HG02798 (cell line): ENCODE measurements at regions not wholly inside any gene's neighbourhood (a gene's known extent, or its start where the extent isn't known, plus 50 kb on each side); places are given as distances from the start of the nearest gene placed in this dataset.

Source experiments
- ATAC-seq: cut with Tn5 transposase; IDR thresholded peaks from one replicate; pipeline ENCODE4 v1.9.1; 2021; ENCODE audit warnings: mild to moderate bottlenecking; ENCODE audit not compliant: unreplicated experiment, poor library complexity

DNA sequence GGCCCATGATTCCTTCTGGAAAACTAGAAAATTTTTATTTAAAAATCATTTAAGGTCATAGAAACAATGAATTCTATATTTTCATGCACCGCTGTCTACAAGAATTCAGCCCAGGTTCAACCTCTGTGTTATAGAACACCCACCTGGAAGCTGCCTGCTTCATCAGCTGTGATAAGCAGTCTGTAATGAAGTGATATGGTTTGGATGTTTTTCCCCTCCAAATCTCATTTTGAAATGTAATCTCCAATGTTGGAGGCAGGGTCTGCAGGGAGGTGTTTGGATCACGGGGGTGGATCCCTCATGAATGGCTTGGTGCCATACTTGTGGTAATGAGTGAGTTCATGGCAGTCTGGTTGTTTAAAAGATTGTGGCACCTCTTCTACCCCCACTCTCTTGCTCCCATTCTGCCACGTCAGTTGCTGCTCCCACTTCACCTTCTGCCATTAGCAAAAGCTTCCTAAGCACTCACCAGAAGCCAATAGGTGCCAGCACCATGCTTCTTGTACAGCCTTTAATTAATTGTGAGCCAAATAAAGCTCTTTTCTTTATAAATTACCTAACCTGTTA is 55.6 kb downstream of the MRPL32 start:
- ATAC-seq: no peak

GRCh38 chr7:42991024-42991423 is 58.8 kb downstream of the MRPL32 start:
- ATAC-seq: no peak

DNA sequence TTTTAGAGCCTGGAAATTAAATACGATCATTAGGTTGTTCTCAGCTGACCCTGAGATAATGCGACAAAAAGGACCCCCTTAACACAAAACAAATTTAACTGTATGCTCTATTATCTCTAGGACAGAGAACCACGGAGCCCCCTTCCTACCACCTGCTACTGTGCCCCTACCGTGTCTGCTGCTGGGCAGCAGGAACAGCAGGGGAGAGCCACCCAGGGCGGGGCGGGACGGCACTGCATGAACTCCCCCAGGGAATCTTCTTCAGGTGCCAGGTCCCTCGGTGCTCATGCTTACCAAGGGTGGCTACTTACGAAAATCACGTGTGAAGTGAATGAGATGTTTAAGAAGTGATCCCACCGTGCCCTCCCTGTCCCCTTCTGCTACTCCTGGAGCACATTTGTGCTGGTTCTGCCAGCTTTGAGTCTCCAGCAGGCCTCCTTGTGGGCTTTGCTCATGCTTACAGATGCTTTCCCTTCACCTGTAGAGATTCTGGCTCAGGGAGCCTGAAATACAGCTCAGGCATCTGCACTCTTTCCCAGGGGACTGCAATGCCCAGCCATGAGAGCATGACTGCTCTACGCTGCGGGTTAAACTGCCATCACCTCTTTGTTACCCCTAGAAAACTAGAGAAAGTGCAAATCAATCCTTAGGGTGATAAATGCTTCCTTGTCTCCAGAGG is 59.9 kb downstream of the MRPL32 start:
- no peak for ATAC-seq

GRCh38 chr7:42993038-42993437 is 60.9 kb downstream of the MRPL32 start:
- no peak for ATAC-seq

- no peak for ATAC-seq
Observed at GRCh38 chr7:42994096-42994495, 61.9 kb downstream of the MRPL32 start.

DNA sequence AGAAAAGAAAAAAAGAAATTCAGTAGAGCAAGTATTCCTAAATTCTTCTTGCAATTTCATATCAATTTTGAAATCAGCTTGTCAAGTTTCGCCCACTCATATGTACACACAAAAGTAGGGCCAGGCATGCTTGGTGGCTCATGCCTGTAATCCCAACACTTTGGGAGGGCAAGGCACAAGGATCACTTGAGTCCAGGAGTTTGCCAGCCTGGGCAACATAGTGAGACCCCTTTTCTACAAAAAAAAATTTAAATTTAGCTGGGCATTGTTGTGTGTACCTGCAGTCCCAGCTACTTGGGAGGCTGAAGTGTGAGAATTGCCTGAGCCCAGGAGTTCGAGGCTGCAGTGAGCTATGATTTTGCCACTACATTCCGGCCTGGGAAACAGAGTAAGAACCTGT is 65.4 kb downstream of the MRPL32 start:
- ATAC-seq: no peak

DNA sequence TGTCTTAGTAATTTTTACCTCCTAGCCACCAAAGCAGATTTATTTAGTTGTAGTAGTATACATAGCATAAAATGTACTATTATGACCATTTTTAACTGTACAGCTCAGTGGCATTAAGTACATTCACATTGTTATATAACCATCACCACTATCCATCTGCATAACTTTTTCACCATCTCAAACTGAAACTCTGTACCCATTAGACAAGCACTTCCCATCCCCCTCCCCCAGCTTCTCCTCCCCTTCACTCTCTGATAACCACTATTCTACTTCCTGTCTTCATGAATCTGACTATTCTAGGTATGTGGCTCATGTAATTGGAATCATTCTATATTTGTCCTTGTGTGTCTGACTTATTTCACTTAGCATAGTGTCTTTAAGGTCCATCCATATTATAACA is 71.9 kb downstream of the MRPL32 start:
- no peak for ATAC-seq

DNA sequence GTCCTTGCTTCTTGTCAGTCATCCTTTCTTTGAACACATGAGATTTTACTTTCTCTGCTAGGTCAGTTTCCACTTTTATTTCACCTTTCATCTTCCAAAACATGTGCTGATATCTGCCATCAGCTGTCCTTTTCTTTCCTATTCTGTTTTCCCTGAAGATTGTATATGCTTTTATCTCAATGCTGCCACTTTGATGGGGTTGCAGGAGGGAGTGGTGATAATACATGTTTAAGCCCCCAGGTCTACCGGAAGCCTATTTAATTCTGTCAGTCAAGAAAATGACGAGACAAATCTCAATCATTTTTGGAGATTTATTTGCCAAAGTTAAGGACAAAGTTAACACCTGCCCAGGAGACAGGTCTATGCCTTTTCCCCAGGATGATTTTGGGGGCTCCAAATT is 73.8 kb downstream of the MRPL32 start:
- no peak for ATAC-seq

GRCh38 chr7:43010061-43010460 is 77.9 kb downstream of the MRPL32 start:
- ATAC-seq: no peak

DNA sequence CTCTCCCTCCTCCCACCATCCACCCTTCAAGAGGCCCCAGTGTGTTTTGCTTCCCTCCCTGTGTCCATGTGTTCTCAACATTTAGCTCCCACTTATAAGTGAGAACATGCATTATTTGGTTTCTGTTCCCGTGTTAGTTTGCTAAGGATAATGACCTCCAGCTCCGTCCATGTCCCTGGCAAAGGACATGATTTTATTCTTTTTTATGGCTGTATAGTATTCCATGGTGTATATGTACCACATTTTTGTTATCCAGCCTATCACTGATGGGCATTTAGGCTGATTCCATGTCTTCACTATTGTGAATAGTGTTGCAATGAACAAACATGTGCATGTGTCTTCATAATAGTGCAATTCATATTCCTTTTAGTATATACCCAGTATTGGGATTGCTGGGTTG is 79.7 kb downstream of the MRPL32 start:
- no peak for ATAC-seq

DNA sequence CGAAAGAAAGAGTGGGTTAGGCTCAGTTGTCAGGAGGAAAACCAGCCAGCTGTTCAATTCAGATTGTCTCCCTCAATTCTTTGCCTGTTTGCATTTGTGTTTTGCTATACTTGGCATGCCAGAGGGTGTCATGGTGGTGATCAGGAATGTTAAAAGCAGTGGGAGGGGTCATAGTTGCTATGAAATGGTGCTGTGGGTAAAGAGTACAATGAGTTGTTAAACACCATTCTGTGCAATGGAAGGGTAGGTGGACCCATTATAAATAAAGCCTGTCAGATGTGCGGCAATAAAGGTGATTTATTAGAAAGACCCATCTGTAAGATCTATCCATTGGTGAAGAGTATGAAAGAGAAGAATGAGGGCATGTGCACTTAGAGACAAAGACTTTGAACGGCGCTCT is 82.2 kb downstream of the MRPL32 start:
- no peak for ATAC-seq

DNA sequence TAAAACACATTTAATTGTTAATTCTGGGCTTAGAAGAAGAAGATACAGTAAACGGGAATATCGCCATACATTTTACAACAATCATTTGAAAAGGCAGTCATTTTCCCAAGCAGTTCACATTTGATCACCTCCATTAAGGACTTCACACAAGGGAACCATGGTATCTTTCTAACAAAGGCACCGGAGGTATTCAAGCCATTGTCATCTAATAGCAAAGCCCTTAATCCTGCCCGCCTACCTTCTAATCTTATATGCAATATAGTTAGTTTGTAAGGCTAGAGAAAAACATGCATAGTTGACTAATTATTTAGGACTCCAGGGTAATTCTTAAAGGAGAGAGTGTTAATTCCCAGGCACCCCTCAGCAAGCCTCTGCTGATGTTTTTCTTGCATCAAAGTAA is 83.1 kb downstream of the MRPL32 start:
- ATAC-seq: no peak

DNA sequence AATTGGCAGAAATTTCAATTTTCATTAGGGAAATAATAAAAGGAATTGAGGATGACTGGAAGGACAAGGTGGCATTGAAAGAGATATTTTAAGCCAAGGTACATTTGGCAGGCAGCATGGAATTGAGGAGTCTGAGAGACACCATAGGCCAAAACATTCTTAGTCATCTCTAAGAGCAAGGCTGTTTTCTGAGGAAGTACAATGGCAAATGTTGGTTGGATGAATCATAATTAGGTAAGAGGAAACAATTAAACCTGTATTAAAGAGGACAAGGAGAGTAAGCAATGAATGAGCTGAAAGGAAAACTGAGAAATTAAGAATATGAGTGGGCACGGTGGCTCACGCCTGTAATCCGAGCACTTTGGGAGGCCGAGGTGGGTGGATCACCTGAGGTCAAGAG is 86.3 kb downstream of the MRPL32 start:
- no peak for ATAC-seq

DNA sequence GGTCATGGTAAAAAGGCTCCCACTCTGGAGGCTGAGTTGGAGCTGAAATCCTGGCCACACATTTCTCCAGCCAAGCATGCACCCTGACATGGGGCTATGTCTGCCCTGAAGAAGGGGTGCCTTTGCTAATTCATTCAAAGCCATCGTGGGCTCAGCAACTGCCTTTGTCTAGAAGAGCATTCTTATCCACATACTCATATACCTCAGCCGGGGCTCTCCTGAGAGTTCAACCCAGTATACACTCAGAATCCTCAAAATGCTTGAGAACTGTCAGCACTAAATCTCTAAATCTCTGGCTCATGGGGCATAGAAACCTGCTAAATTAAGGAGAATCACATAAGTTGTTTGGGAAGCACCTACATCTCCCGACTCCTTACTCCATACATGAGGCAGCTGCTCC is 89.3 kb downstream of the MRPL32 start:
- no peak for ATAC-seq

DNA sequence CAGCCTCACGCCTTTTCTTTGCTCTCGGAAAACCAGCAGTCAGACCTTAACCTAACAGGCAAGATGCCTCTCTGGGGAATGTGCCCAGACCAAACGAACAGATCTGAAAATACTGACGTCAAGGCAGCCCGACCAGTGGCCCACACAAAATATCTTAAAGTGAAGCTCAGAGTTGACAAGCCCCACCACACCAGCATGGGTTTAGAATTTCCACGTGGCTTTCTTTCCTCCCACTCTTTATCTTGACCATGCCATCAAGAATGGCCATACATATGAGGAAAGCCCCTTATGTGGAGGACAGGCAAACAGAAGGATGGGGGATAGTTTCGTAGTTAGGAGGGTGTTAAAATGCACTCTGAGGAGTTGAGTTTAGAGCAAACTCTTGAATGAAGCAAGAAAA is 89.8 kb downstream of the MRPL32 start:
- ATAC-seq: no peak

DNA sequence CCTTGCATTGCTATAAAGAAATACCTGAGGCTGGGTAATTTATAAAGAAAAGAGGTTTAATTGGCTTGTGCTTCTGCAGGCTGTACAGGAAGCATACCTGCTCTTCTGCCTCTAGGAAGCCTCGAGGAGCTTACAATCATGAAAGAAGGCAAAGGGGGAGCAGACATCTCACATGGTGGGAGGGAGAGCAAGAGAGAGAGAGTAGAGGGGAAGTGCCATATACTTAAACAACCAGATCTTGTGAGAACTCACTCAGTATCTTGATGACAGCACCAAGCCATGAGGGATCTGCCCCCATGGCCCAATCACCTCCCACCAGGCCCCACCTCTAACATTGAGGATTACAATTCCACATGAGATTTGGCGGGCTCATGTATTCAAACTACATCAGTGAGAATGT is 79.1 kb upstream of the HECW1 start:
- no peak for ATAC-seq

DNA sequence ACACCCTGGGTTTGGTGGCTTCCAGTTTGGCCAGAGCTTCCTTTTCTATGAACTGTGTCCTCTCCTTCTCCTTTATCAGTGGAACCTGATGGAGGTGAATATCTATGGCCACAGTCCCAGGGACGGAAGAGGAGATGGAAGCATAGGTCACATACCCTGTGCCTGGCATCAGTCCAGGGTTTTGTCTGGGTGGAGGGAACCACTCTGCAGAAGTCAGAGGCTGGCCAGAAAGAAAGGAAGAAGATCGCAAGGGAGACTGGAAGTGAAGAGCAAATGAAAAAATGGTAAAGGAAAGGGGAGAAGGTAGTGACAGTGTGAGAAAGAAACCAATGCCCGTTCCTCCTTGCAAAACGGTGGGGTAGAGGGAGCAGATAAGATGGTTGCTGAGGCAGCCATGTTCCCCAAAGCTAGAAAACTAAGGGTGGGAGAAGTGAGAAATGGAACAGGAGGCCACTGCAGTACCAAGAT is 77.9 kb upstream of the HECW1 start:
- no peak for ATAC-seq

DNA sequence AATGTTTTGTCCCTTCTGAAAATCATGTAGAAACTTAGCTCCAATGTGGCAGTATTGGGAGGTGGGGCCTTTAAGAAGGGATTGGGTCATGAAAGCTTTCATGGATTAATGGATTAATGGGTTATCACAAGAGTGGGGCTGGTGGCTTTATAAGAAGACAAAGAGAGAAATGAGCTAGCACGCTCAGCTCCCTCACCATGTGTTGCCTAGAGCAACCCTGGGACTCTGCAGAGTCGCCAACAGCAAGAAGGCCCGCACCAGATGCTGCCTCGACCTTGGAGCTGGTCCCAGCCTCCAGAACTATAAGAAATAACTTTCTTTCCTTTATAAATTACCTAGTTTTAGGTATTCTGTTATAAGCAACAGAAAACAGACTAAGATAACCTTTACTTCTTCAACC is 74.9 kb upstream of the HECW1 start:
- ATAC-seq: no peak

DNA sequence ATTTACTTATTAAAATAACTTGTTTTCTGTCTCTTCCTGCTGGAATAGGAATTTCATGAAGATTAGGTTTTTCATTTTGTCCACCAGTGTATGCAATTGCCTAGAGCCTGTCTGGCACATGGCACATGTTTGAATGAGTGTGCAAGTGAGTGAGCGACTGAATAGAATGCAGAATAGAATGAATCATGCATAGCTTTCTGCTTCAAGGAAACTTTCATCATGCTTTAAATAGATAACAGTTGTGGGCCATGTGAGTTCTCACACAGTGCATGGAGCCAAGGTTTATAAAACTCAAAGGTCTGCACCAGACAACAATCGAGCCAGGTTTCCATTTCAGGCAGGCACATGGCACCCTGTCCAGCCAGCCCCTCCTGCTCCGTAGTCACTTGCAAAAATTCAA is 74.2 kb upstream of the HECW1 start:
- ATAC-seq: no peak

DNA sequence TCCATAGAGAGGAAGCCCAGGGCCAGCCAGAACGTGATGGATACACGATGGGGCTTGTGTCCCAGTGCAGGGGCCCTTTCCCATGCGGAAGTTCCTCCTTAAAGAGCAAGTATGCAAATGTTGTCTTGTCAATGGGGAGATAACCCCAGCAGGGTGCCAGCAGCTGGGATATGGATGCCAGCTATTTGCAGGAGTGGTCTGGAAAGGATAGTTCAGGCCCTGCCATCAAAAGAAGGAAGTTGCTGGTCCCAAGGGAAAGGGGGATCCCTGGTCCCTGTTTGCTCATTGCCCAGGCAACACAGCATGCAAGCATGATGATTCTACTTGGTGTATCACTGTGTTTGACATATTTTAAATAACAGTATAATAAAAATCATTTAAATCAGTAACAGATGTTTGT is 73.1 kb upstream of the HECW1 start:
- ATAC-seq: no peak

DNA sequence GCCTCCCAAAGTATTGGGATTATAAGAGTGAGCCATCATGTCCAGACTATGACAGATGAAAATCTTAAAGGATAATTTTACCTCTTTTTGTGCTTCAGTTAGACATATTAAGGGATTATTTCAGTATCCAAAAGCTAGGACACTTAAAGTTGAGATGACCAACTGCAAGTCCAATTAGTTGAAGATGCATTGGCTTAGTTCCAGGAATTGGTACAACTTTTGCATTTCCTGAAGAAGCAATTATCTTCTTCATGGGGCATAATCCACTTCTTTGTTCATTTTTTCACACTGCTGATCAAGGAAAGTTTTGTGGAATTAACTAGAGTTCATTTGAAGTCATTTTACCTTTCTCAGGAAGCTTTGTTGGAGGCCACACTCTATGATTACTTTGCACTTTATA is 72.0 kb upstream of the HECW1 start:
- ATAC-seq: no peak

DNA sequence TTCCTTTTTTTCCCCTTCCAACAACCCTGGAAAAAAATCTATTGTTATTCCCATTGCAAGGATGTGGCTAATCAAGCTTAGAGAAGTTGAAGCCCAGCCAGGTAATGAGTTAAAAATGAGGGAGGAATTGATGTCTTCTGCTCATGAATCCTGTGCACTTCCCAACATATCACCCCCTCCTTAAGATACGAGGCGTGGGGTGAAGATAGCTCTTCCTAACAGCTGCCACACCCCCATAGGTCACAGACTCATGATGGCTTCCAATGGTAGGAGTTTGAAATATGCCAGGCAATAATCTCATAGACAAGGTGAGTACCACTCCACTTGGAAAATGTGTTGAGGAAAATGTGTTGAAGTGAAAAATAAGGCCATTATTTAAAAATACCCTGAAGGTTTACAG is 71.3 kb upstream of the HECW1 start:
- no peak for ATAC-seq
